ENCODE measurements at regions not wholly inside any gene's neighbourhood (a gene's known extent, or its start where the extent isn't known, plus 50 kb on each side); places are given as distances from the start of the nearest gene placed in this dataset.

DNA sequence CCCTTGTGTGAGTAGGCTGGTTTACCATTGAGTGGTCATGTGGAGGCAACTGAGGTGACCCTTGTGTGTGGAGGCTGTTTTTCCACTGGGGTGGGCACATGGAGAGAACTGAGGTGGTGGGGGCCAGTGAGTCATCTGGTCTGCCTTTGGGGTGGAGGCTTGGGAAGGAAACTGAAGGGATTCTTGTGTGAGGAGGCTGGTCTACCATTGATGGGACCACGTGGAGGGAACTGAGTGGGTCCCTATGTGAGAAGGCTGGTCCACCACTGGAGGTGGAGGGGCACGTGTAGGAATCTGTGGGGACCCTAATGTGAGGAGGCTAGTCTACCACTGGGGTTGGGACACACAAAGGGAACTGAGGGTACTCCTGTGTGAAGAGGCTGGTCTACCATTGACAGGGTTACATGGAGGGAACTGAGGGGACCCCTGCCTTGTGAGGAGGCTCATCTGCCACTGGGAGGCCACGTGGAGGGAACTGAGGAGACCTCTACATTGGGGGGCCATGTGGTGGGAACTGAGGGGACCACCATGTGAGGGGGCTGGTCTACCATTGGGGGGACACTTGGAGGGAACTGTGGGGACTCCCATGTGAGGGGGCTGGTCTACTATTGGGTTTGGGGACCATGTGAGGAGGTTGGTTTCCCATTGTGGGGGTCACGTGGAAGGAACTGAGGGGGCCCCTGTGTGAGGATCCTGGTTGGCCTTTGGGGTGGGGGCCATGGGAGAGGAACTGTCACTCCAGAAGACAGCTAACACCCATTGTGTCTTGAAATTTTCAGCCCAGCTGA lies 164.5 kb downstream of the WNT7A start:
- TF ChIP-seq POLR2AphosphoS5 (IDR thresholded peaks at IDR 0.05; ENCODE audit: low read depth, low read length) = no peak
- no peak for TF ChIP-seq TCF7L2 (IDR thresholded peaks at IDR 0.05; ENCODE audit: low read depth, low read length)
- TF ChIP-seq, protein P1, sequence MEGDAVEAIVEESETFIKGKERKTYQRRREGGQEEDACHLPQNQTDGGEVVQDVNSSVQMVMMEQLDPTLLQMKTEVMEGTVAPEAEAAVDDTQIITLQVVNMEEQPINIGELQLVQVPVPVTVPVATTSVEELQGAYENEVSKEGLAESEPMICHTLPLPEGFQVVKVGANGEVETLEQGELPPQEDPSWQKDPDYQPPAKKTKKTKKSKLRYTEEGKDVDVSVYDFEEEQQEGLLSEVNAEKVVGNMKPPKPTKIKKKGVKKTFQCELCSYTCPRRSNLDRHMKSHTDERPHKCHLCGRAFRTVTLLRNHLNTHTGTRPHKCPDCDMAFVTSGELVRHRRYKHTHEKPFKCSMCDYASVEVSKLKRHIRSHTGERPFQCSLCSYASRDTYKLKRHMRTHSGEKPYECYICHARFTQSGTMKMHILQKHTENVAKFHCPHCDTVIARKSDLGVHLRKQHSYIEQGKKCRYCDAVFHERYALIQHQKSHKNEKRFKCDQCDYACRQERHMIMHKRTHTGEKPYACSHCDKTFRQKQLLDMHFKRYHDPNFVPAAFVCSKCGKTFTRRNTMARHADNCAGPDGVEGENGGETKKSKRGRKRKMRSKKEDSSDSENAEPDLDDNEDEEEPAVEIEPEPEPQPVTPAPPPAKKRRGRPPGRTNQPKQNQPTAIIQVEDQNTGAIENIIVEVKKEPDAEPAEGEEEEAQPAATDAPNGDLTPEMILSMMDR (IDR thresholded peaks at IDR 0.05) = no peak
- no peak for TF ChIP-seq SIN3A (IDR thresholded peaks at IDR 0.05; ENCODE audit: borderline replicate concordance, insufficient read depth, low read depth, low read length)
- TF ChIP-seq, protein P2, sequence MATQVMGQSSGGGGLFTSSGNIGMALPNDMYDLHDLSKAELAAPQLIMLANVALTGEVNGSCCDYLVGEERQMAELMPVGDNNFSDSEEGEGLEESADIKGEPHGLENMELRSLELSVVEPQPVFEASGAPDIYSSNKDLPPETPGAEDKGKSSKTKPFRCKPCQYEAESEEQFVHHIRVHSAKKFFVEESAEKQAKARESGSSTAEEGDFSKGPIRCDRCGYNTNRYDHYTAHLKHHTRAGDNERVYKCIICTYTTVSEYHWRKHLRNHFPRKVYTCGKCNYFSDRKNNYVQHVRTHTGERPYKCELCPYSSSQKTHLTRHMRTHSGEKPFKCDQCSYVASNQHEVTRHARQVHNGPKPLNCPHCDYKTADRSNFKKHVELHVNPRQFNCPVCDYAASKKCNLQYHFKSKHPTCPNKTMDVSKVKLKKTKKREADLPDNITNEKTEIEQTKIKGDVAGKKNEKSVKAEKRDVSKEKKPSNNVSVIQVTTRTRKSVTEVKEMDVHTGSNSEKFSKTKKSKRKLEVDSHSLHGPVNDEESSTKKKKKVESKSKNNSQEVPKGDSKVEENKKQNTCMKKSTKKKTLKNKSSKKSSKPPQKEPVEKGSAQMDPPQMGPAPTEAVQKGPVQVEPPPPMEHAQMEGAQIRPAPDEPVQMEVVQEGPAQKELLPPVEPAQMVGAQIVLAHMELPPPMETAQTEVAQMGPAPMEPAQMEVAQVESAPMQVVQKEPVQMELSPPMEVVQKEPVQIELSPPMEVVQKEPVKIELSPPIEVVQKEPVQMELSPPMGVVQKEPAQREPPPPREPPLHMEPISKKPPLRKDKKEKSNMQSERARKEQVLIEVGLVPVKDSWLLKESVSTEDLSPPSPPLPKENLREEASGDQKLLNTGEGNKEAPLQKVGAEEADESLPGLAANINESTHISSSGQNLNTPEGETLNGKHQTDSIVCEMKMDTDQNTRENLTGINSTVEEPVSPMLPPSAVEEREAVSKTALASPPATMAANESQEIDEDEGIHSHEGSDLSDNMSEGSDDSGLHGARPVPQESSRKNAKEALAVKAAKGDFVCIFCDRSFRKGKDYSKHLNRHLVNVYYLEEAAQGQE (IDR thresholded peaks at IDR 0.05; ENCODE audit: insufficient read depth in 1 of 2, low read depth in 2 of 2, low read length in 1 of 2) = no peak
- BruUV-seq (replicated peaks) = no TSS peak
- H3K27me3 ChIP-seq (ENCODE audit: control insufficient read depth, insufficient read depth, low read length) = peaks cover 3% of the 10 kb centered on the region
- no peaks in the 10 kb centered on the region for H3K4me1 ChIP-seq (ENCODE audit: control insufficient read depth, insufficient read depth, low read length)
- in situ Hi-C loops (cut with HindIII; ENCODE audit: low pct_unique_long_range_greater_than_20kb, low sequenced_read_pairs) (no loop called here), intact Hi-C loops (cut with micrococcal nuclease; ENCODE audit: unreplicated experiment) (no loop called here)
- no peak overlapping the region for H3K27ac ChIP-seq (ENCODE audit: low read length)
- ATAC-seq (no peak), DNase-seq (ENCODE audit: low read depth, low spot score) (no peak)
- ChIA-PET POLR2A (no interaction called here), CTCF (no interaction called here)
- no peaks in the 10 kb centered on the region for H3K9me3 ChIP-seq (ENCODE audit: control insufficient read depth, insufficient read depth, low read depth, low read length)
- no peaks in the 10 kb centered on the region for H3K36me3 ChIP-seq (ENCODE audit: control insufficient read depth, insufficient read depth, low read length)
- no peak overlapping the region for H3K4me3 ChIP-seq (ENCODE audit: low read depth in 2 of 2, low read length in 2 of 2)

DNA sequence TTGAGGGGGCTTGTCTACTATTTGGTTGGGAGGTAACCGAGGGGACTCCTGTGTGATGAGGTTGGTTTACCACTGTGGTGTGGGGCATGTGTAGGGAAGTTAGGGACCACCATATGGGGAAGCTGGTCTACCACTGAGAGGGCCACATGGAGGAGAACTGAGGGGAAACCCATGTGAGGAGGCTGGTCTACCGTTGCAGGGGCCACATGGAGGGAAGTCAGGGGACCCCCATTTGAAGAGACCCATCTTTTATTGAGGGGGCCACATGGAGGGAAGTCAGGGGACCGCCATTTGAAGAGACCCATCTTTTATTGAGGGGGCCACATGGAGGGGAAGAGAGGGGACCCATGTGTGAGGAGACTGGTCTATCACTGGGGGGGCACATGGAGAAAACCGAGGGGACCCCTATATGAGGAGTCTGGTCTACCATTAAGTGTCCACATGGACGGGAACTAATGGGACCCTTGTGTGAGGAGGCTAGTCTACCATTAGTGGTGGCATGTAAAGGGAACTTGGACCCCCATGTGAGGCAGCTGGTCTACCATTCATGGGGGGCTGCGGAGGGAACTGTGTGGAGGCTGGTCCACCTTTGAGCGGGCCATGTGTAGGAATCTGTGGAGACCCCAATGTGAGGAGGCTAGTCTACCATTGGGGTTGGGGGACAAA lies 165.5 kb downstream of the FBLN2 start:
- ChIA-PET CTCF (no interaction called here), POLR2A (no interaction called here)
- in situ Hi-C loops (cut with HindIII; ENCODE audit: low pct_unique_long_range_greater_than_20kb, low sequenced_read_pairs) (no loop called here), intact Hi-C loops (cut with micrococcal nuclease; ENCODE audit: unreplicated experiment) (no loop called here)
- BruUV-seq (replicated peaks) = no TSS peak
- TF ChIP-seq, protein P2 (IDR thresholded peaks at IDR 0.05; ENCODE audit: insufficient read depth in 1 of 2, low read depth in 2 of 2, low read length in 1 of 2) = no peak
- TF ChIP-seq, protein P1 (IDR thresholded peaks at IDR 0.05) = no peak
- TF ChIP-seq TCF7L2 (IDR thresholded peaks at IDR 0.05; ENCODE audit: low read depth, low read length) (no peak), POLR2AphosphoS5 (IDR thresholded peaks at IDR 0.05; ENCODE audit: low read depth, low read length) (no peak), SIN3A (IDR thresholded peaks at IDR 0.05; ENCODE audit: borderline replicate concordance, insufficient read depth, low read depth, low read length) (no peak)
- no peaks in the 10 kb centered on the region for H3K36me3 ChIP-seq (ENCODE audit: control insufficient read depth, insufficient read depth, low read length)
- H3K4me3 ChIP-seq (ENCODE audit: low read depth in 2 of 2, low read length in 2 of 2) = no peak overlapping the region
- DNase-seq (ENCODE audit: low read depth, low spot score) = no peak
- no peak for ATAC-seq
- no peaks in the 10 kb centered on the region for H3K27me3 ChIP-seq (ENCODE audit: control insufficient read depth, insufficient read depth, low read length)
- H3K4me1 ChIP-seq (ENCODE audit: control insufficient read depth, insufficient read depth, low read length) = no peaks in the 10 kb centered on the region
- no peaks in the 10 kb centered on the region for H3K9me3 ChIP-seq (ENCODE audit: control insufficient read depth, insufficient read depth, low read depth, low read length)
- H3K27ac ChIP-seq (ENCODE audit: low read length) = no peak overlapping the region
